Suprapubic skin (tissue), 4 donors: ENCODE measurements at regions not wholly inside any gene's neighbourhood (a gene's known extent, or its start where the extent isn't known, plus 50 kb on each side); places are given as distances from the start of the nearest gene placed in this dataset.

Experiments
- DNase-seq, 2 donors: peaks; one replicate each; pipeline ENCODE4 v3.0.0-alpha.2; 2019; ENCODE audit warnings: low spot score in 2 of 2
- H3K27ac ChIP-seq: fragments of 200-600 bp; sonication (generic); one replicate; pipeline ENCODE4 v1.5.1; 2019
- H3K27me3 ChIP-seq: fragments of 200-600 bp; sonication (generic); one replicate; pipeline ENCODE4 v1.5.1; 2019
- H3K36me3 ChIP-seq: fragments of 200-600 bp; sonication (generic); one replicate; pipeline ENCODE4 v1.5.1; 2019
- H3K4me1 ChIP-seq: fragments of 200-600 bp; sonication (generic); one replicate; pipeline ENCODE4 v1.5.1; 2019
- H3K4me3 ChIP-seq: fragments of 200-600 bp; sonication (generic); one replicate; pipeline ENCODE4 v1.5.1; 2019; ENCODE audit warnings: mild to moderate bottlenecking
- H3K9me3 ChIP-seq: fragments of 200-600 bp; sonication (generic); one replicate; pipeline ENCODE4 v1.5.1; 2019
- EP300 ChIP-seq: sonication (generic); formaldehyde crosslinking; IDR thresholded peaks from one replicate; pipeline ENCODE4 v1.6.1; 2017; ENCODE audit warnings: antibody characterized with exemption
- POLR2A ChIP-seq, 2 donors: fragments of 450-650 bp; IDR thresholded peaks; one replicate each; pipeline ENCODE4 v1.6.1; 2017; ENCODE audit warnings: antibody characterized with exemption in 2 of 2, mild to moderate bottlenecking in 2 of 2, moderate library complexity in 2 of 2
- POLR2AphosphoS5 ChIP-seq, 3 donors: sonication (generic); formaldehyde crosslinking; IDR thresholded peaks; one replicate each; pipeline ENCODE4 v1.6.1; 2017; ENCODE audit warnings: antibody characterized with exemption in 3 of 3
- WGBS: methylation state at CpG from one replicate; pipeline ENCODE4 v1.1.5; 2018; 5-methylcytosine and 5-hydroxymethylcytosine counted together
- TF ChIP-seq, protein P1 (sequence below), 2 donors: fragments of 200-600 bp in 1 of 2; fragments of 450-650 bp in 1 of 2; sonication (generic) in 1 of 2; IDR thresholded peaks; one replicate each; pipeline ENCODE4 v1.5.1; 2016 to 2019; ENCODE audit warnings: antibody characterized with exemption in 2 of 2, mild to moderate bottlenecking in 1 of 2, moderate library complexity in 1 of 2

GRCh38 chr5:133889271-133889905, 79.0 kb downstream of the C5orf15 start:
- Histone ChIP-seq H3K4me1 (no peaks in the 10 kb centered on the region), H3K36me3 (no peaks in the 10 kb centered on the region), H3K27ac (no peak overlapping the region), H3K27me3 (peaks cover 3% of the 10 kb centered on the region), H3K4me3 (no peak overlapping the region), H3K9me3 (no peaks in the 10 kb centered on the region)
- 88% methylated on average over 6 of the region's 6 CpGs for WGBS
- TF ChIP-seq, protein P1, sequence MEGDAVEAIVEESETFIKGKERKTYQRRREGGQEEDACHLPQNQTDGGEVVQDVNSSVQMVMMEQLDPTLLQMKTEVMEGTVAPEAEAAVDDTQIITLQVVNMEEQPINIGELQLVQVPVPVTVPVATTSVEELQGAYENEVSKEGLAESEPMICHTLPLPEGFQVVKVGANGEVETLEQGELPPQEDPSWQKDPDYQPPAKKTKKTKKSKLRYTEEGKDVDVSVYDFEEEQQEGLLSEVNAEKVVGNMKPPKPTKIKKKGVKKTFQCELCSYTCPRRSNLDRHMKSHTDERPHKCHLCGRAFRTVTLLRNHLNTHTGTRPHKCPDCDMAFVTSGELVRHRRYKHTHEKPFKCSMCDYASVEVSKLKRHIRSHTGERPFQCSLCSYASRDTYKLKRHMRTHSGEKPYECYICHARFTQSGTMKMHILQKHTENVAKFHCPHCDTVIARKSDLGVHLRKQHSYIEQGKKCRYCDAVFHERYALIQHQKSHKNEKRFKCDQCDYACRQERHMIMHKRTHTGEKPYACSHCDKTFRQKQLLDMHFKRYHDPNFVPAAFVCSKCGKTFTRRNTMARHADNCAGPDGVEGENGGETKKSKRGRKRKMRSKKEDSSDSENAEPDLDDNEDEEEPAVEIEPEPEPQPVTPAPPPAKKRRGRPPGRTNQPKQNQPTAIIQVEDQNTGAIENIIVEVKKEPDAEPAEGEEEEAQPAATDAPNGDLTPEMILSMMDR (IDR thresholded peaks at IDR 0.05) = no peak
- no peak for TF ChIP-seq EP300
- TF ChIP-seq POLR2AphosphoS5 (IDR thresholded peaks at IDR 0.05) = no peak
- no peak for TF ChIP-seq POLR2A (IDR thresholded peaks at IDR 0.05)
- DNase-seq = no peak

- TF ChIP-seq, protein P1 (IDR thresholded peaks at IDR 0.05) = no peak
- no peak for TF ChIP-seq POLR2A (IDR thresholded peaks at IDR 0.05)
- DNase-seq = no peak
- Histone ChIP-seq H3K9me3 (no peaks in the 10 kb centered on the region), H3K4me1 (no peaks in the 10 kb centered on the region), H3K27me3 (peaks cover 3% of the 10 kb centered on the region), H3K4me3 (no peak overlapping the region), H3K36me3 (no peaks in the 10 kb centered on the region), H3K27ac (no peak overlapping the region)
- WGBS = 89% methylated on average over 3 of the region's 3 CpGs
Measured at GRCh38 chr5:133888625-133888991, 79.8 kb downstream of the C5orf15 start.

GRCh38 chr5:133885566-133885965, 82.9 kb downstream of the C5orf15 start:
- Histone ChIP-seq H3K27me3 (peaks cover 15% of the 10 kb centered on the region), H3K36me3 (no peaks in the 10 kb centered on the region), H3K4me1 (no peaks in the 10 kb centered on the region), H3K9me3 (no peaks in the 10 kb centered on the region), H3K27ac (no peak overlapping the region), H3K4me3 (no peak overlapping the region)
- 76% methylated on average over 6 of the region's 6 CpGs for WGBS
- TF ChIP-seq POLR2A (IDR thresholded peaks at IDR 0.05) = no peak
- no peak for DNase-seq

DNA sequence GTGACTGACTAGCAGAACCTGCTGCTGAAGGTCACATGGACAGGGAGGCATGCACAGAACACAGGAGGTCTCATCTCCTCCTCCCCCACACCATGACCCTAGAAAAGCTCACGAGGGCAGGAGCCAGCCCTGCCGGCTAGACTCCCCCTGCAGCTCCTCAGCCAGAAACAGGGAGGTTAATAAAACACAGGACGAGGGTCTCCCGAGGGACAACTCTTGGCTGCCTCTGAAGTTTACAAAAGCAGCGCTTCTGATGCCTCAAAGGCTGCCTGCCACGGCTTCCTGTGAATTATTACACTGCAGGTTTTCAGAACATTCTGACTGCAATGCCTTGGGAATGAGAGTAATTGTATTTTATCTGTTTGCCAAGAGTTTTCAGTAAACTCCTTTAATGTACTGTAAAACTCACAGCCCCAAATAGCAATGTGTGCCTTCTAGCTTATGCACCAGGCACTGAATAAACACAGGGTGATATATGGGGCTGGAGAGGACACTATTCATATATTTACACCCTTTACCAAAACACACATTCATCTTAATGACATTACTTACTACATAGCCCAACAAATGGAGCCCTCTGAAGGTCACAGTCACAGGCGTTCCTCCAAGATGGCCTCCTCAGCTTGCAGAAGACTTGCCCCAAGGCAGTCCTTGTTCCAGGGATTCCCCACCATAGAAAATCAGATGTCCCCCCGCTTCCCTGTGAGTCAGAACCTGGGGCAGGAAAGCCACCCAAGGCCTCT, 83.7 kb downstream of the C5orf15 start:
- Histone ChIP-seq H3K27me3 (peaks cover 15% of the 10 kb centered on the region), H3K36me3 (no peaks in the 10 kb centered on the region), H3K4me3 (no peak overlapping the region), H3K4me1 (no peaks in the 10 kb centered on the region), H3K27ac (no peak overlapping the region), H3K9me3 (no peaks in the 10 kb centered on the region)
- no peak for DNase-seq
- no peak for TF ChIP-seq POLR2A (IDR thresholded peaks at IDR 0.05)
- TF ChIP-seq EP300 = no peak
- no peak for TF ChIP-seq POLR2AphosphoS5 (IDR thresholded peaks at IDR 0.05)
- TF ChIP-seq, protein P1 (IDR thresholded peaks at IDR 0.05) = no peak
- WGBS = 56% methylated on average over 7 of the region's 8 CpGs

DNA sequence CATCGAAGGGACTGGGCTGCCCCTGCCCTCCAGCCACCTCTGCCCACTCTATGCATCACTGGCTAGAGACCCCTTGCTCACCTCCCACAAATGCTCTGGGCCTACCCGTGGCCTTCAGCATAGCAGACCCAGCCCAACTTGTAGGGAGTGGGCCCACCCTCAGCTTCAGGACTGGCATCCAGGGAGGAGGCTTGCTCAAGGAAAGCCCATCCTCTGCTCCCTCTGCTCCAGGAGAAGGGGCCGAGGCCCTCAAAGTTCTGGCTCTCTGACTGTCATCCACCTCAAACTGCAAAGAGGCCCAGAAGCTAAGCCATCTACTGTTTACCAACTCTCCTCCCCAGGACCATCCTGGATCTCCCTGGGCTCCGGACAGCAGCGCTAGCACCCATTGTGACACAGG, 84.5 kb downstream of the C5orf15 start:
- H3K9me3 ChIP-seq = no peaks in the 10 kb centered on the region
- 98% methylated on average over 5 of the region's 5 CpGs for WGBS
- H3K4me1 ChIP-seq = no peaks in the 10 kb centered on the region
- TF ChIP-seq POLR2AphosphoS5 (IDR thresholded peaks at IDR 0.05) (no peak), EP300 (no peak), POLR2A (IDR thresholded peaks at IDR 0.05) (no peak)
- TF ChIP-seq, protein P1 (IDR thresholded peaks at IDR 0.05) = no peak
- peaks cover 15% of the 10 kb centered on the region for H3K27me3 ChIP-seq
- no peak overlapping the region for H3K27ac ChIP-seq
- no peak overlapping the region for H3K4me3 ChIP-seq
- no peaks in the 10 kb centered on the region for H3K36me3 ChIP-seq
- DNase-seq = no peak
